Smooth muscle cell (in vitro differentiated cells): ENCODE measurements at regions not wholly inside any gene's neighbourhood (a gene's known extent, or its start where the extent isn't known, plus 50 kb on each side); places are given as distances from the start of the nearest gene placed in this dataset.
A peak's percentile ranks its signal among the peaks of the same experiment; 100 is the strongest.

Experiments used
- DNase-seq: peaks from one replicate; lab custom pipeline; 2025; ENCODE audit not compliant: unreplicated experiment; lab: John Stamatoyannopoulos, UW
- H2AFZ ChIP-seq: fragments of 200-600 bp; sonication (generic); 2 replicates; pipeline ENCODE4 v1.6.0; 2016; ENCODE audit warnings: antibody characterized with exemption, low read depth, mild to moderate bottlenecking
- H3F3A ChIP-seq: fragments of 200-600 bp; sonication (generic); 2 replicates; pipeline ENCODE4 v1.6.0; 2017; ENCODE audit warnings: antibody characterized with exemption, low read depth
- H3K27ac ChIP-seq: fragments of 200-600 bp; sonication (generic); 2 replicates; pipeline ENCODE4 v1.5.1; 2016; ENCODE audit warnings: low read depth, mild to moderate bottlenecking
- H3K27me3 ChIP-seq: fragments of 200-600 bp; sonication (generic); 2 replicates; pipeline ENCODE4 v1.6.1; 2016; ENCODE audit warnings: low read depth, mild to moderate bottlenecking
- H3K36me3 ChIP-seq: fragments of 200-600 bp; sonication (generic); 2 replicates; pipeline ENCODE4 v1.5.1; 2016; ENCODE audit warnings: low read depth
- H3K4me1 ChIP-seq: fragments of 200-600 bp; sonication (generic); 2 replicates; pipeline ENCODE4 v1.5.1; 2016; ENCODE audit warnings: low read depth
- H3K4me2 ChIP-seq: fragments of 200-600 bp; sonication (generic); 2 replicates; pipeline ENCODE4 v1.6.0; 2016; ENCODE audit warnings: mild to moderate bottlenecking
- H3K4me3 ChIP-seq: fragments of 200-600 bp; sonication (generic); 2 replicates; pipeline ENCODE4 v1.5.1; 2016; ENCODE audit warnings: mild to moderate bottlenecking
- H3K79me2 ChIP-seq: fragments of 200-600 bp; sonication (generic); 2 replicates; pipeline ENCODE4 v1.6.0; 2016; ENCODE audit warnings: low read depth, mild to moderate bottlenecking
- H3K9ac ChIP-seq: fragments of 200-600 bp; sonication (generic); 2 replicates; pipeline ENCODE4 v1.6.0; 2016; ENCODE audit warnings: low read depth
- H3K9me3 ChIP-seq: fragments of 200-600 bp; sonication (generic); replicated peaks from 2 replicates; pipeline ENCODE4 v1.5.1; 2016; ENCODE audit warnings: low read depth
- H4K20me1 ChIP-seq: fragments of 200-600 bp; sonication (generic); 2 replicates; pipeline ENCODE4 v1.6.0; 2016; ENCODE audit warnings: low read depth
- CTCF ChIP-seq: fragments of 200-600 bp; sonication (generic); IDR thresholded peaks from 2 replicates; pipeline ENCODE4 v1.5.1; 2017; ENCODE audit warnings: borderline replicate concordance, mild to moderate bottlenecking, antibody characterized with exemption; ENCODE audit not compliant: insufficient read depth, poor library complexity, severe bottlenecking
- WGBS: methylation state at CpG from one replicate; pipeline ENCODE4 v1.1.7; 2016; ENCODE audit warnings: low lambda C conversion rate; 5-methylcytosine and 5-hydroxymethylcytosine counted together

GRCh38 chr5:167688341-167689130, 602.9 kb upstream of the WWC1 start:
- Histone ChIP-seq H3K9ac (no peak overlapping the region), H4K20me1 (no peaks in the 10 kb centered on the region), H3K27me3 (no peaks in the 10 kb centered on the region), H3K36me3 (no peaks in the 10 kb centered on the region), H3K4me1 (no peaks in the 10 kb centered on the region), H3K27ac (no peak overlapping the region), H3K9me3 (no peaks in the 10 kb centered on the region), H3K4me2 (no peak overlapping the region), H3F3A (no peaks in the 10 kb centered on the region), H2AFZ (no peak overlapping the region), H3K79me2 (no peaks in the 10 kb centered on the region), H3K4me3 (no peak overlapping the region)
- WGBS = 87% methylated on average over 8 of the region's 8 CpGs
- no peak for DNase-seq
- no peak for TF ChIP-seq CTCF

- DNase-seq = no peak
- peaks cover 6% of the 10 kb centered on the region for H3F3A ChIP-seq
- WGBS = 82% methylated on average over 5 of the region's 5 CpGs
These were observed 596.9 kb upstream of the WWC1 start for GRCh38 chr5:167694325-167695147.

GRCh38 chr5:167696558-167697314, 594.7 kb upstream of the WWC1 start:
- peak overlapping the region; percentile 19 for H2AFZ ChIP-seq
- DNase-seq = no peak
- H3K4me3 ChIP-seq = no peak overlapping the region
- peaks cover 26% of the 10 kb centered on the region for H3K4me1 ChIP-seq
- H4K20me1 ChIP-seq = no peaks in the 10 kb centered on the region
- H3F3A ChIP-seq = peaks cover 15% of the 10 kb centered on the region
- H3K9ac ChIP-seq = no peak overlapping the region
- H3K9me3 ChIP-seq = no peaks in the 10 kb centered on the region
- WGBS = 59% methylated on average over 10 of the region's 10 CpGs
- TF ChIP-seq CTCF = no peak
- H3K79me2 ChIP-seq = no peaks in the 10 kb centered on the region
- H3K36me3 ChIP-seq = no peaks in the 10 kb centered on the region
- H3K27ac ChIP-seq = no peak overlapping the region
- no peaks in the 10 kb centered on the region for H3K27me3 ChIP-seq
- no peak overlapping the region for H3K4me2 ChIP-seq

More at GRCh38 chr5:167694325-167695147, 596.9 kb upstream of the WWC1 start:
- Histone ChIP-seq H3K9ac (no peak overlapping the region), H2AFZ (no peak overlapping the region), H4K20me1 (no peaks in the 10 kb centered on the region), H3K9me3 (no peaks in the 10 kb centered on the region), H3K27me3 (no peaks in the 10 kb centered on the region), H3K27ac (no peak overlapping the region), H3K4me2 (no peak overlapping the region), H3K4me1 (peaks cover 16% of the 10 kb centered on the region), H3K4me3 (no peak overlapping the region), H3K36me3 (no peaks in the 10 kb centered on the region), H3K79me2 (no peaks in the 10 kb centered on the region)
- no peak for TF ChIP-seq CTCF
